PC-3 (cell line): ENCODE measurements at regions not wholly inside any gene's neighbourhood (a gene's known extent, or its start where the extent isn't known, plus 50 kb on each side); places are given as distances from the start of the nearest gene placed in this dataset.

Experiments
- EZH2 ChIP-seq: fragments of 300-600 bp; sonication (generic); IDR thresholded peaks from one replicate; pipeline ENCODE4 v1.6.1; 2017; ENCODE audit warnings: antibody characterized with exemption, mild to moderate bottlenecking, low read length; ENCODE audit not compliant: unreplicated experiment
- EZH2phosphoT487 ChIP-seq: fragments of 300-600 bp; sonication (generic); IDR thresholded peaks from 2 replicates; pipeline ENCODE4 v1.6.1; 2018; ENCODE audit warnings: mild to moderate bottlenecking, antibody characterized with exemption, low read length, borderline replicate concordance
- TF ChIP-seq, protein P1 (sequence below): fragments of 300-600 bp; sonication (generic); conservative IDR thresholded peaks from 2 replicates; pipeline ENCODE4 v1.5.1; 2017; ENCODE audit warnings: antibody characterized with exemption, low read depth, mild to moderate bottlenecking, low read length

GRCh38 chr17:14454746-14455145, 153.9 kb downstream of the HS3ST3B1 start:
- TF ChIP-seq EZH2 = no peak
- TF ChIP-seq, protein P1, sequence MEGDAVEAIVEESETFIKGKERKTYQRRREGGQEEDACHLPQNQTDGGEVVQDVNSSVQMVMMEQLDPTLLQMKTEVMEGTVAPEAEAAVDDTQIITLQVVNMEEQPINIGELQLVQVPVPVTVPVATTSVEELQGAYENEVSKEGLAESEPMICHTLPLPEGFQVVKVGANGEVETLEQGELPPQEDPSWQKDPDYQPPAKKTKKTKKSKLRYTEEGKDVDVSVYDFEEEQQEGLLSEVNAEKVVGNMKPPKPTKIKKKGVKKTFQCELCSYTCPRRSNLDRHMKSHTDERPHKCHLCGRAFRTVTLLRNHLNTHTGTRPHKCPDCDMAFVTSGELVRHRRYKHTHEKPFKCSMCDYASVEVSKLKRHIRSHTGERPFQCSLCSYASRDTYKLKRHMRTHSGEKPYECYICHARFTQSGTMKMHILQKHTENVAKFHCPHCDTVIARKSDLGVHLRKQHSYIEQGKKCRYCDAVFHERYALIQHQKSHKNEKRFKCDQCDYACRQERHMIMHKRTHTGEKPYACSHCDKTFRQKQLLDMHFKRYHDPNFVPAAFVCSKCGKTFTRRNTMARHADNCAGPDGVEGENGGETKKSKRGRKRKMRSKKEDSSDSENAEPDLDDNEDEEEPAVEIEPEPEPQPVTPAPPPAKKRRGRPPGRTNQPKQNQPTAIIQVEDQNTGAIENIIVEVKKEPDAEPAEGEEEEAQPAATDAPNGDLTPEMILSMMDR = no peak
- TF ChIP-seq EZH2phosphoT487 = no peak
